Mesothelial cell of epicardium (in vitro differentiated cells): ENCODE measurements at regions not wholly inside any gene's neighbourhood (a gene's known extent, or its start where the extent isn't known, plus 50 kb on each side); places are given as distances from the start of the nearest gene placed in this dataset.

Experiments
- DNase-seq, 2 experiments: peaks; one replicate each; pipeline ENCODE4 v3.0.0; 2021; ENCODE audit warnings: low spot score in 2 of 2; ENCODE audit not compliant: unreplicated experiment in 2 of 2
- H3K27ac Mint-ChIP-seq: 2 replicates; pipeline ENCODE4 v1.8.0; 2021; ENCODE audit warnings: mixed read lengths
- H3K27me3 Mint-ChIP-seq: 2 replicates; pipeline ENCODE4 v1.8.0; 2021; ENCODE audit warnings: low read depth, mixed read lengths
- H3K36me3 Mint-ChIP-seq: 2 replicates; pipeline ENCODE4 v1.8.0; 2021; ENCODE audit warnings: mixed read lengths
- H3K4me1 Mint-ChIP-seq: 2 replicates; pipeline ENCODE4 v1.8.0; 2021; ENCODE audit warnings: mixed read lengths
- H3K4me3 Mint-ChIP-seq: 2 replicates; pipeline ENCODE4 v1.8.0; 2021; ENCODE audit warnings: mild to moderate bottlenecking, moderate library complexity, mixed read lengths
- H3K9me3 Mint-ChIP-seq: 2 replicates; pipeline ENCODE4 v1.8.0; 2021; ENCODE audit warnings: mixed read lengths
- TF ChIP-seq, protein P1 (sequence below): fragments of 200-600 bp; sonication (generic); IDR thresholded peaks from one replicate; pipeline ENCODE4 v1.5.0; 2021; ENCODE audit warnings: antibody characterized with exemption; ENCODE audit not compliant: unreplicated experiment

GRCh38 chr1:195082183-195082582 is 1526.1 kb downstream of the KCNT2 start:
- TF ChIP-seq, protein P1, sequence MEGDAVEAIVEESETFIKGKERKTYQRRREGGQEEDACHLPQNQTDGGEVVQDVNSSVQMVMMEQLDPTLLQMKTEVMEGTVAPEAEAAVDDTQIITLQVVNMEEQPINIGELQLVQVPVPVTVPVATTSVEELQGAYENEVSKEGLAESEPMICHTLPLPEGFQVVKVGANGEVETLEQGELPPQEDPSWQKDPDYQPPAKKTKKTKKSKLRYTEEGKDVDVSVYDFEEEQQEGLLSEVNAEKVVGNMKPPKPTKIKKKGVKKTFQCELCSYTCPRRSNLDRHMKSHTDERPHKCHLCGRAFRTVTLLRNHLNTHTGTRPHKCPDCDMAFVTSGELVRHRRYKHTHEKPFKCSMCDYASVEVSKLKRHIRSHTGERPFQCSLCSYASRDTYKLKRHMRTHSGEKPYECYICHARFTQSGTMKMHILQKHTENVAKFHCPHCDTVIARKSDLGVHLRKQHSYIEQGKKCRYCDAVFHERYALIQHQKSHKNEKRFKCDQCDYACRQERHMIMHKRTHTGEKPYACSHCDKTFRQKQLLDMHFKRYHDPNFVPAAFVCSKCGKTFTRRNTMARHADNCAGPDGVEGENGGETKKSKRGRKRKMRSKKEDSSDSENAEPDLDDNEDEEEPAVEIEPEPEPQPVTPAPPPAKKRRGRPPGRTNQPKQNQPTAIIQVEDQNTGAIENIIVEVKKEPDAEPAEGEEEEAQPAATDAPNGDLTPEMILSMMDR: no peak
- H3K27ac Mint-ChIP-seq: no peak overlapping the region
- H3K4me1 Mint-ChIP-seq: no peaks in the 10 kb centered on the region
- no peaks in the 10 kb centered on the region for H3K36me3 Mint-ChIP-seq
- DNase-seq: no peak
- H3K27me3 Mint-ChIP-seq: peaks cover 8% of the 10 kb centered on the region
- H3K4me3 Mint-ChIP-seq: no peak overlapping the region
- no peaks in the 10 kb centered on the region for H3K9me3 Mint-ChIP-seq

DNA sequence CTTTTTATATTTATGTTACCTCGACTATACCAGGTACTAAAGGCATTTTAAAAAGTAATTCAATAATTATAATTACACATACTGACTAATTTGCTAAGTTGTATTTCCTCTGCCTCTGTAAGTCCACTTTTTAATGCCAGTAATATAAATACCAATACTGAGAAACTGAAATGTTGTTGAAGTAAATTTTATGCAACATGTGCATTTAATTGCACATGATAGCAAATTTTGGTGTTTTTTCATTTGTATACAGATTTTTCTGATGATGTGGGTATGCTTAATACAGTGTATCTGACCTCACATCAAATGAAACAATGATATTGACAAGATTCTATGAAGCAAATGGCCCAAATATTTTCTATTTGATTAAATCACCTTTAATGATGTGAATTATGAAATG is 1531.6 kb downstream of the KCNT2 start:
- H3K27me3 Mint-ChIP-seq: no peaks in the 10 kb centered on the region
- H3K4me3 Mint-ChIP-seq: no peak overlapping the region

DNA sequence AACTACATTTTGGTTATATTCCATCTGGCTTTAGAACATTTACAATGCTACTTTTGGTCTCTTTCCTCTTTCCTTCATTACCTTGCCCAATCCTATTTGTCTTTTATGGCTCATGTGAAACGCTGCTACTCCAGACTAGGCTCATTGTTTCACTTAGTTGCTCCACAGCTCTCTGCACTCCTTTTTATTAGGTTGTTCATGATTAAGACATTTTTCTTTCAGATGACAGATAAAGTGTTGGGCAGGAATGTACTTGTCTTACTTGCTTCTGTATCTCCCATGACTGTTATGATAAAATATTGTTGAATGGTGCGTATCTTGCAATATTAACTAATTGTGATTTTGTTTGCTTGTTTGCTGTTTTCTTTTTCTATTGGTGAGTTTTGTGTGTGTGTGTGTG is 1532.3 kb downstream of the KCNT2 start:
- H3K27ac Mint-ChIP-seq: no peak overlapping the region
- no peak for DNase-seq
- TF ChIP-seq, protein P1: no peak
- no peaks in the 10 kb centered on the region for H3K9me3 Mint-ChIP-seq
- no peaks in the 10 kb centered on the region for H3K27me3 Mint-ChIP-seq
- H3K4me1 Mint-ChIP-seq: no peaks in the 10 kb centered on the region
- no peaks in the 10 kb centered on the region for H3K36me3 Mint-ChIP-seq
- no peak overlapping the region for H3K4me3 Mint-ChIP-seq

More for the DNA sequence above, 1531.6 kb downstream of the KCNT2 start:
- TF ChIP-seq, protein P1: no peak
- no peaks in the 10 kb centered on the region for H3K4me1 Mint-ChIP-seq
- H3K27ac Mint-ChIP-seq: no peak overlapping the region
- no peaks in the 10 kb centered on the region for H3K36me3 Mint-ChIP-seq
- no peak for DNase-seq
- H3K9me3 Mint-ChIP-seq: no peaks in the 10 kb centered on the region

GRCh38 chr1:195071461-195071860 is 1536.8 kb downstream of the KCNT2 start:
- Mint-ChIP-seq H3K9me3 (no peaks in the 10 kb centered on the region), H3K4me1 (no peaks in the 10 kb centered on the region), H3K27ac (no peak overlapping the region), H3K4me3 (no peak overlapping the region), H3K36me3 (no peaks in the 10 kb centered on the region), H3K27me3 (no peaks in the 10 kb centered on the region)
- DNase-seq: no peak
- TF ChIP-seq, protein P1: no peak

DNA sequence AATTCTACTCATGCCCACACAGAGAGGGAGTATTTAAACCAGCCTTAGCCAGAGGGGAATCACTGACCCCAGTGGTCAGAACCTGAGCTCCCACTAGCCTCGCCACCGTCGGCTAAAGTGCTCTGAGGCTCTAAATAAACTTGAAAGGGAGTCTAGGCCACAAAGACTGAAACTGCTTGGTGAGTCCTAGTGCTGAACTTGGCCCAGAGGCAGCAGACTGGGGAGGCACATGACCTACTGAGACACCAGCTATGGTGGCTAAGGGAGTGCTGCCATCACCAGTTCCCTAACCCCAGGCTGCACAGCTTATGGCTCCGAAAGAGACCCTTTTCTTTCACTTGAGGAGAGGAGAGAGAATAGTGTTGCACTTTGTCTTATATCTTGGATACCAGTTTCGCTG is 1542.8 kb downstream of the KCNT2 start:
- no peaks in the 10 kb centered on the region for H3K36me3 Mint-ChIP-seq
- no peak overlapping the region for H3K27ac Mint-ChIP-seq
- H3K9me3 Mint-ChIP-seq: no peaks in the 10 kb centered on the region
- no peaks in the 10 kb centered on the region for H3K4me1 Mint-ChIP-seq
- TF ChIP-seq, protein P1: no peak
- H3K4me3 Mint-ChIP-seq: no peak overlapping the region
- DNase-seq: no peak
- H3K27me3 Mint-ChIP-seq: no peaks in the 10 kb centered on the region

- no peak overlapping the region for H3K4me3 Mint-ChIP-seq
- no peaks in the 10 kb centered on the region for H3K4me1 Mint-ChIP-seq
- H3K36me3 Mint-ChIP-seq: no peaks in the 10 kb centered on the region
- H3K9me3 Mint-ChIP-seq: no peaks in the 10 kb centered on the region
- H3K27me3 Mint-ChIP-seq: no peaks in the 10 kb centered on the region
- TF ChIP-seq, protein P1: no peak
- H3K27ac Mint-ChIP-seq: no peak overlapping the region
- DNase-seq: no peak
Observed at GRCh38 chr1:195064358-195064757, 1543.9 kb downstream of the KCNT2 start.
